IMR-90 (cell line): ENCODE measurements at regions not wholly inside any gene's neighbourhood (a gene's known extent, or its start where the extent isn't known, plus 50 kb on each side); places are given as distances from the start of the nearest gene placed in this dataset.

ENCODE experiments used
- ATAC-seq: fragments of 200-7000 bp; cut with Tn5 transposase; 2 replicates; pipeline ENCODE4 v1.9.1; 2020; ENCODE audit warnings: low read depth, mild to moderate bottlenecking, moderate library complexity
- BruUV-seq: library from RNA; stranded (reverse); fragments of 400-500 nt; replicated peaks from 2 replicates; lab custom pipeline; 2021; lab: Mats Ljungman, UMichigan
- CTCF ChIA-PET: fragments of 300-600 bp; formaldehyde crosslinking; extraction: SDS; loops from one replicate; lab custom pipeline; 2021; ENCODE audit warnings: antibody characterized with exemption; lab: Yijun Ruan, JAX
- POLR2A ChIA-PET: fragments of 300-600 bp; sonication (Branson Sonifier 250); formaldehyde crosslinking; loops from one replicate; lab custom pipeline; 2022; ENCODE audit warnings: antibody characterized with exemption; ENCODE audit not compliant: unreplicated experiment; lab: Charles Lee
- DNase-seq: peaks from one replicate; pipeline ENCODE4 v3.0.0; 2013
- H2AFZ ChIP-seq: replicated peaks from 2 replicates; pipeline ENCODE3; 2013; ENCODE audit warnings: low read length, mild to moderate bottlenecking; ENCODE audit not compliant: poor library complexity
- H2AK5ac ChIP-seq: 2 replicates; pipeline ENCODE4 v1.6.1; 2013; ENCODE audit warnings: low read depth, low read length, inconsistent platforms
- H2AK9ac ChIP-seq: replicated peaks from 2 replicates; pipeline ENCODE3; 2013; ENCODE audit warnings: mild to moderate bottlenecking, low read depth, low read length, moderate library complexity; ENCODE audit not compliant: poor library complexity
- H2BK120ac ChIP-seq: 2 replicates; pipeline ENCODE4 v1.6.1; 2013; ENCODE audit warnings: low read depth, low read length, inconsistent platforms
- H2BK15ac ChIP-seq: 3 replicates; pipeline ENCODE4 v1.6.1; 2013; ENCODE audit warnings: low read depth, low read length, inconsistent platforms
- H2BK20ac ChIP-seq: 2 replicates; pipeline ENCODE4 v1.6.1; 2013; ENCODE audit warnings: low read depth, mild to moderate bottlenecking, inconsistent platforms, low read length, moderate library complexity
- H2BK5ac ChIP-seq: 2 replicates; pipeline ENCODE4 v1.6.1; 2013; ENCODE audit warnings: mild to moderate bottlenecking, low read depth, low read length, inconsistent platforms; ENCODE audit not compliant: poor library complexity, severe bottlenecking
- H3K14ac ChIP-seq: replicated peaks from 2 replicates; pipeline ENCODE4 v1.6.1; 2013; ENCODE audit warnings: low read depth, low read length, inconsistent platforms
- H3K18ac ChIP-seq: 2 replicates; pipeline ENCODE4 v1.6.1; 2013; ENCODE audit warnings: low read depth, low read length, control low read depth
- H3K23ac ChIP-seq: 2 replicates; pipeline ENCODE4 v1.6.1; 2013; ENCODE audit warnings: low read depth, low read length, inconsistent platforms
- H3K27ac ChIP-seq: 2 replicates; pipeline ENCODE4 v1.5.1; 2013; ENCODE audit warnings: mild to moderate bottlenecking, control low read depth, low read length; ENCODE audit not compliant: insufficient read depth
- H3K27me3 ChIP-seq: 2 replicates; pipeline ENCODE4 v1.6.1; 2013; ENCODE audit warnings: low read length; ENCODE audit not compliant: control insufficient read depth, insufficient read depth
- H3K36me3 ChIP-seq: 2 replicates; pipeline ENCODE4 v1.6.1; 2013; ENCODE audit warnings: low read length, mixed read lengths; ENCODE audit not compliant: control insufficient read depth, insufficient read depth
- H3K4ac ChIP-seq: 2 replicates; pipeline ENCODE4 v1.6.1; 2013; ENCODE audit warnings: low read depth, low read length, inconsistent platforms
- H3K4me1 ChIP-seq: 2 replicates; pipeline ENCODE4 v1.6.1; 2013; ENCODE audit warnings: low read length, mixed read lengths; ENCODE audit not compliant: control insufficient read depth, insufficient read depth
- H3K4me2 ChIP-seq: 2 replicates; pipeline ENCODE4 v1.6.1; 2013; ENCODE audit warnings: low read depth, mild to moderate bottlenecking, control low read depth, low read length, moderate library complexity
- H3K4me3 ChIP-seq: 2 replicates; pipeline ENCODE4 v1.5.1; 2013; ENCODE audit warnings: low read depth, mild to moderate bottlenecking, control low read depth, low read length, moderate library complexity; ENCODE audit not compliant: insufficient read depth
- H3K56ac ChIP-seq: 2 replicates; pipeline ENCODE4 v1.6.1; 2013; ENCODE audit warnings: low read length, inconsistent platforms; ENCODE audit not compliant: insufficient read depth; ENCODE audit errors: extremely low read depth
- H3K79me1 ChIP-seq, 2 experiments: 2 replicates each; pipeline ENCODE4 v1.6.1; 2013; ENCODE audit warnings: low read length in 2 of 2, inconsistent platforms in 1 of 2, low read depth in 1 of 2
- H3K9ac ChIP-seq: 2 replicates; pipeline ENCODE4 v1.6.1; 2013; ENCODE audit warnings: low read depth, low read length, control low read depth
- H3K9me1 ChIP-seq: 2 replicates; pipeline ENCODE4 v1.6.1; 2013; ENCODE audit warnings: low read length, inconsistent platforms; ENCODE audit not compliant: insufficient read depth
- H3K9me3 ChIP-seq: 2 replicates; pipeline ENCODE4 v1.6.1; 2013; ENCODE audit warnings: low read length; ENCODE audit not compliant: control insufficient read depth, insufficient read depth
- H4K20me1 ChIP-seq: 2 replicates; pipeline ENCODE4 v1.6.1; 2013; ENCODE audit warnings: low read length, inconsistent platforms; ENCODE audit not compliant: insufficient read depth
- H4K5ac ChIP-seq: 2 replicates; pipeline ENCODE4 v1.6.1; 2013; ENCODE audit warnings: mild to moderate bottlenecking, low read depth, low read length, control low read depth
- H4K8ac ChIP-seq, 2 experiments: 2 replicates each; pipeline ENCODE4 v1.6.1; 2013; ENCODE audit warnings: low read depth in 2 of 2, low read length in 2 of 2, control low read depth in 1 of 2, inconsistent platforms in 1 of 2
- H4K91ac ChIP-seq: 2 replicates; pipeline ENCODE4 v1.6.1; 2013; ENCODE audit warnings: low read depth, low read length, inconsistent platforms; ENCODE audit not compliant: insufficient read depth
- BHLHE40 ChIP-seq: fragments of 150-350 bp; IDR thresholded peaks from 2 replicates; pipeline ENCODE4 v1.6.1; 2016; ENCODE audit warnings: mild to moderate bottlenecking, low read depth, low read length
- CEBPB ChIP-seq: IDR thresholded peaks from 2 replicates; pipeline ENCODE4 v1.6.1; 2012; ENCODE audit warnings: low read depth, low read length, improper control_type of control experiment
- CHD1 ChIP-seq: IDR thresholded peaks from 2 replicates; pipeline ENCODE4 v1.6.1; 2012; ENCODE audit warnings: low read depth, low read length, improper control_type of control experiment
- MAZ ChIP-seq: IDR thresholded peaks from 2 replicates; pipeline ENCODE4 v1.6.1; 2012; ENCODE audit warnings: low read depth, mild to moderate bottlenecking, low read length, improper control_type of control experiment, moderate library complexity, borderline replicate concordance
- MXI1 ChIP-seq: IDR thresholded peaks from 2 replicates; pipeline ENCODE4 v1.6.1; 2012; ENCODE audit warnings: low read depth, mild to moderate bottlenecking, low read length, moderate library complexity, borderline replicate concordance
- NFE2L2 ChIP-seq: fragments of 150-350 bp; IDR thresholded peaks from 2 replicates; pipeline ENCODE4 v1.6.1; 2016; ENCODE audit warnings: low read depth, mild to moderate bottlenecking, low read length
- POLR2A ChIP-seq: IDR thresholded peaks from 2 replicates; pipeline ENCODE4 v1.6.1; 2012; ENCODE audit warnings: mild to moderate bottlenecking, low read depth, low read length
- RAD21 ChIP-seq: IDR thresholded peaks from 2 replicates; pipeline ENCODE4 v1.6.1; 2012; ENCODE audit warnings: low read length, improper control_type of control experiment
- RCOR1 ChIP-seq: IDR thresholded peaks from 2 replicates; pipeline ENCODE4 v1.6.1; 2012; ENCODE audit warnings: mild to moderate bottlenecking, low read length, improper control_type of control experiment; ENCODE audit not compliant: insufficient replicate concordance
- RFX5 ChIP-seq: IDR thresholded peaks from 2 replicates; pipeline ENCODE4 v1.8.0; 2012; ENCODE audit warnings: low read depth, mild to moderate bottlenecking, low read length, moderate library complexity
- SMC3 ChIP-seq: fragments of 150-350 bp; IDR thresholded peaks from 2 replicates; pipeline ENCODE4 v1.6.1; 2016; ENCODE audit warnings: low read depth, mild to moderate bottlenecking, antibody characterized with exemption, low read length, moderate library complexity
- USF2 ChIP-seq: fragments of 150-350 bp; IDR thresholded peaks from 2 replicates; pipeline ENCODE4 v1.6.1; 2017; ENCODE audit warnings: mild to moderate bottlenecking, antibody characterized with exemption, low read length, low read depth
- WGBS, 2 experiments: methylation state at CpG; one replicate each; pipeline versions ENCODE4 v1.1.5 to v1.1.7; 2013; ENCODE audit warnings: missing lambda C conversion rate in 2 of 2; ENCODE audit not compliant: insufficient read length in 1 of 2; ENCODE audit errors: extremely low coverage in 2 of 2; 5-methylcytosine and 5-hydroxymethylcytosine counted together
- dilution Hi-C: fragments of 300-500 bp; cut with HindIII; formaldehyde crosslinking; loops from one replicate; pipeline ENCODE4 v1.14.3; 2018; ENCODE audit warnings: low sequenced_read_pairs; ENCODE audit not compliant: unreplicated experiment
- in situ Hi-C: fragments of 300-500 bp; cut with MboI; formaldehyde crosslinking; loops from 3 replicates; pipeline ENCODE4 v1.14.3; 2019; ENCODE audit warnings: low sequenced_read_pairs, inconsistent platforms, mixed read lengths
- intact Hi-C: fragments of 100-400 bp; cut with micrococcal nuclease; formaldehyde crosslinking; loops from 2 replicates; pipeline ENCODE4 v1.10.0; 2022
- TF ChIP-seq, protein P1 (sequence below): fragments of 150-350 bp; IDR thresholded peaks from 2 replicates; pipeline ENCODE4 v1.6.1; 2016; ENCODE audit warnings: low read depth, mild to moderate bottlenecking, low read length, moderate library complexity, borderline replicate concordance
- TF ChIP-seq, protein P2 (sequence below): conservative IDR thresholded peaks from 2 replicates; pipeline ENCODE4 v1.5.1; 2012; ENCODE audit warnings: mild to moderate bottlenecking, low read depth, low read length, improper control_type of control experiment

- no peak overlapping the region for H2BK15ac ChIP-seq
- H3K4me3 ChIP-seq = no peak overlapping the region
- no peak overlapping the region for H2BK20ac ChIP-seq
- H4K20me1 ChIP-seq = no peaks in the 10 kb centered on the region
- no peak overlapping the region for H2BK120ac ChIP-seq
- H3K27me3 ChIP-seq = peaks cover 1% of the 10 kb centered on the region; the same call in 1 of the 2 replicates
- POLR2A ChIA-PET = no interaction called here
- DNase-seq = no peak
- H3K4me1 ChIP-seq = no peaks in the 10 kb centered on the region
- TF ChIP-seq BHLHE40 (no peak), MAZ (no peak), RAD21 (no peak), RCOR1 (no peak), NFE2L2 (no peak), SMC3 (no peak), USF2 (no peak), MXI1 (no peak), POLR2A (no peak), RFX5 (no peak), CEBPB (no peak), CHD1 (no peak)
- TF ChIP-seq, protein P1, sequence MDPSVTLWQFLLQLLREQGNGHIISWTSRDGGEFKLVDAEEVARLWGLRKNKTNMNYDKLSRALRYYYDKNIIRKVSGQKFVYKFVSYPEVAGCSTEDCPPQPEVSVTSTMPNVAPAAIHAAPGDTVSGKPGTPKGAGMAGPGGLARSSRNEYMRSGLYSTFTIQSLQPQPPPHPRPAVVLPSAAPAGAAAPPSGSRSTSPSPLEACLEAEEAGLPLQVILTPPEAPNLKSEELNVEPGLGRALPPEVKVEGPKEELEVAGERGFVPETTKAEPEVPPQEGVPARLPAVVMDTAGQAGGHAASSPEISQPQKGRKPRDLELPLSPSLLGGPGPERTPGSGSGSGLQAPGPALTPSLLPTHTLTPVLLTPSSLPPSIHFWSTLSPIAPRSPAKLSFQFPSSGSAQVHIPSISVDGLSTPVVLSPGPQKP = no peak
- TF ChIP-seq, protein P2, sequence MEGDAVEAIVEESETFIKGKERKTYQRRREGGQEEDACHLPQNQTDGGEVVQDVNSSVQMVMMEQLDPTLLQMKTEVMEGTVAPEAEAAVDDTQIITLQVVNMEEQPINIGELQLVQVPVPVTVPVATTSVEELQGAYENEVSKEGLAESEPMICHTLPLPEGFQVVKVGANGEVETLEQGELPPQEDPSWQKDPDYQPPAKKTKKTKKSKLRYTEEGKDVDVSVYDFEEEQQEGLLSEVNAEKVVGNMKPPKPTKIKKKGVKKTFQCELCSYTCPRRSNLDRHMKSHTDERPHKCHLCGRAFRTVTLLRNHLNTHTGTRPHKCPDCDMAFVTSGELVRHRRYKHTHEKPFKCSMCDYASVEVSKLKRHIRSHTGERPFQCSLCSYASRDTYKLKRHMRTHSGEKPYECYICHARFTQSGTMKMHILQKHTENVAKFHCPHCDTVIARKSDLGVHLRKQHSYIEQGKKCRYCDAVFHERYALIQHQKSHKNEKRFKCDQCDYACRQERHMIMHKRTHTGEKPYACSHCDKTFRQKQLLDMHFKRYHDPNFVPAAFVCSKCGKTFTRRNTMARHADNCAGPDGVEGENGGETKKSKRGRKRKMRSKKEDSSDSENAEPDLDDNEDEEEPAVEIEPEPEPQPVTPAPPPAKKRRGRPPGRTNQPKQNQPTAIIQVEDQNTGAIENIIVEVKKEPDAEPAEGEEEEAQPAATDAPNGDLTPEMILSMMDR = no peak
- dilution Hi-C loops = no loop called here
- H3K23ac ChIP-seq = no peak overlapping the region
- CTCF ChIA-PET = no interaction called here
- no peak overlapping the region for H3K4me2 ChIP-seq
- no peaks in the 10 kb centered on the region for H3K9me1 ChIP-seq
- H2BK5ac ChIP-seq = no peak overlapping the region
- no peak overlapping the region for H3K4ac ChIP-seq
- no peaks in the 10 kb centered on the region for H3K9me3 ChIP-seq
- ATAC-seq = no peak
- no peak overlapping the region for H4K8ac ChIP-seq
- H3K27ac ChIP-seq = no peak overlapping the region
- in situ Hi-C loops = no loop called here
- H2AFZ ChIP-seq = no peak overlapping the region
- intact Hi-C loops = no loop called here
- no peak overlapping the region for H3K9ac ChIP-seq
- H4K5ac ChIP-seq = no peak overlapping the region
- H3K79me1 ChIP-seq = no peaks in the 10 kb centered on the region
- no peaks in the 10 kb centered on the region for H3K36me3 ChIP-seq
- H3K56ac ChIP-seq = no peak overlapping the region
- no peak overlapping the region for H2AK9ac ChIP-seq
- no peak overlapping the region for H2AK5ac ChIP-seq
- no peak overlapping the region for H3K14ac ChIP-seq
- no TSS peak for BruUV-seq
- H4K91ac ChIP-seq = no peak overlapping the region
- H3K18ac ChIP-seq = no peak overlapping the region
- WGBS, 2 experiments = 30% methylated on average over 2 of the region's 6 CpGs; no CpG with 5 or more reads in 1 of the 2 experiments
These were observed 230.4 kb downstream of the BUD13 start for GRCh38 chr11:116542406-116542805.
